ENCODE measurements at regions not wholly inside any gene's neighbourhood (a gene's known extent, or its start where the extent isn't known, plus 50 kb on each side); places are given as distances from the start of the nearest gene placed in this dataset.

DNA sequence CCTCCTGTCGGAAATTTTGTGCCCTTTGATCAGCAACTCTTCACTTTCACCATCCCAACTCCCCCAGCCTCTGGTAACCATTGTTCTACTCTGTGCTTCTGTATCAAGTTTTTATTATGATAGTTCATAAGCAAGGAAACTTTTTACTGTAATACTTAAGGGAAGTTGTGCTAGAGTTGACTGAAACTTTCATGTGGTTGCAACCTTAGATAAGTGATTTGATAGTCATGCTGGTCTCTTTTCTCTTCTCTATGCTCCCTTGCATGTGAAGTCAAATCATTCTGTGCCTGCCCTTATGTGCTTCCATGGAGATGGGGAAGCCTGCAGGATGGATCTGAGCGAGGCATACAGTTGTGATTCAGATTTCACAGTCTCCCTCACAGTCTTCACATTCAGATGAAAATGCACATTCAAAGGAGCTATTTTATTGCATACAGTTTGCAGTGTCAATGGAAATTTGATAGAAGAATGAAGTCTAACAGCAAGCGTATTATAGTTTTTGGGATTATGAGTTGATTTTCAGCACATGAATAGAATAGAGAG is 1428.3 kb upstream of the TENM3 start:
- H4K20me1 ChIP-seq (ENCODE audit: insufficient read depth): no peaks in the 10 kb centered on the region
- H3K4me2 ChIP-seq (ENCODE audit: low read length): no peak overlapping the region
- no peaks in the 10 kb centered on the region for H3K79me2 ChIP-seq (ENCODE audit: insufficient read depth, low read length)
- no peak overlapping the region for H2AFZ ChIP-seq (ENCODE audit: low read depth, low read length, poor library complexity, severe bottlenecking)
- no peaks in the 10 kb centered on the region for H3K36me3 ChIP-seq (ENCODE audit: control insufficient read depth in 1 of 2, insufficient read depth in 2 of 2, low read length in 2 of 2)
- no TSS peak for BruUV-seq (replicated peaks)
- intact Hi-C loops (cut with micrococcal nuclease): no loop called here
- no peaks in the 10 kb centered on the region for H3K9me3 ChIP-seq (ENCODE audit: control insufficient read depth in 1 of 2, insufficient read depth in 1 of 2, low read depth in 1 of 2, low read length in 2 of 2)
- TF ChIP-seq FOSL1 (IDR thresholded peaks at IDR 0.05; ENCODE audit: low read depth): no peak
- DNase-seq (ENCODE audit: low read depth, low spot score): no peak
- no peak for ATAC-seq
- ChIA-PET RAD21 (ENCODE audit: low non-redundant PET in 1 of 2, low total read pairs in 2 of 2, uncharacterized antibody in 2 of 2, unreplicated experiment in 2 of 2) (no interaction called here), CTCF (no interaction called here), POLR2A (no interaction called here)
- no peak overlapping the region for H3K9ac ChIP-seq (ENCODE audit: low read length)
- no peak overlapping the region for H3K4me3 ChIP-seq (replicated peaks in 1 of 2; ENCODE audit: low read depth in 1 of 2, low read length in 2 of 2)
- H3K4me1 ChIP-seq (ENCODE audit: control insufficient read depth in 1 of 2, insufficient read depth in 2 of 2, low read length in 2 of 2): no peaks in the 10 kb centered on the region
- H3K27ac ChIP-seq (ENCODE audit: low read depth, low read length): no peak overlapping the region
- no peaks in the 10 kb centered on the region for H3K27me3 ChIP-seq (ENCODE audit: insufficient read depth, low read length)
- no peaks in the 10 kb centered on the region for H3K9me2 ChIP-seq (ENCODE audit: insufficient read depth)

DNA sequence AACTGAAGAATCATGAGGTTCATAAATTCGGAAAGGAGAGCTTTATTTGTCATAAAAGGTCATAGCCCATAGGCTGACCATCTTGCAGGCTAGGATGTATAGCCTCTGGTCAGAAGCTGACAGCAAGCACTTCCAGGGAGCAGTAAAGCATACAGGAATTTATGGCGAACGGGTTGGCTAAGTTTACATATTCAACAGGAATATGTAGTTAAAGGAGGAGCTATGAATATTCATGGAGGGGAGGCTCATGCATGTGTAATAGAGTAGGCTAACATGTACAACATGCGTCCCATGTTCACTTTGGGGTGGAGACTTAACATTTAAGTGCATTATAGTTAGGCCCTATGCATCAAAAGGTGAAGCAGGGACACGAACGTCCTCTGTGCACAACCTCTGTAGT is 1425.7 kb upstream of the TENM3 start:
- no peaks in the 10 kb centered on the region for H4K20me1 ChIP-seq (ENCODE audit: insufficient read depth)
- BruUV-seq (replicated peaks): no TSS peak
- no peak overlapping the region for H3K4me3 ChIP-seq (replicated peaks in 1 of 2; ENCODE audit: low read depth in 1 of 2, low read length in 2 of 2)
- no peaks in the 10 kb centered on the region for H3K27me3 ChIP-seq (ENCODE audit: insufficient read depth, low read length)
- no peaks in the 10 kb centered on the region for H3K9me3 ChIP-seq (ENCODE audit: control insufficient read depth in 1 of 2, insufficient read depth in 1 of 2, low read depth in 1 of 2, low read length in 2 of 2)
- TF ChIP-seq, protein P1, sequence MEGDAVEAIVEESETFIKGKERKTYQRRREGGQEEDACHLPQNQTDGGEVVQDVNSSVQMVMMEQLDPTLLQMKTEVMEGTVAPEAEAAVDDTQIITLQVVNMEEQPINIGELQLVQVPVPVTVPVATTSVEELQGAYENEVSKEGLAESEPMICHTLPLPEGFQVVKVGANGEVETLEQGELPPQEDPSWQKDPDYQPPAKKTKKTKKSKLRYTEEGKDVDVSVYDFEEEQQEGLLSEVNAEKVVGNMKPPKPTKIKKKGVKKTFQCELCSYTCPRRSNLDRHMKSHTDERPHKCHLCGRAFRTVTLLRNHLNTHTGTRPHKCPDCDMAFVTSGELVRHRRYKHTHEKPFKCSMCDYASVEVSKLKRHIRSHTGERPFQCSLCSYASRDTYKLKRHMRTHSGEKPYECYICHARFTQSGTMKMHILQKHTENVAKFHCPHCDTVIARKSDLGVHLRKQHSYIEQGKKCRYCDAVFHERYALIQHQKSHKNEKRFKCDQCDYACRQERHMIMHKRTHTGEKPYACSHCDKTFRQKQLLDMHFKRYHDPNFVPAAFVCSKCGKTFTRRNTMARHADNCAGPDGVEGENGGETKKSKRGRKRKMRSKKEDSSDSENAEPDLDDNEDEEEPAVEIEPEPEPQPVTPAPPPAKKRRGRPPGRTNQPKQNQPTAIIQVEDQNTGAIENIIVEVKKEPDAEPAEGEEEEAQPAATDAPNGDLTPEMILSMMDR (IDR thresholded peaks at IDR 0.05 in 2 of 3, conservative IDR thresholded peaks at IDR 0.05 in 1 of 3; ENCODE audit: borderline replicate concordance in 1 of 3, insufficient read depth in 1 of 3, low read depth in 2 of 3, low read length in 2 of 3): no peak
- TF ChIP-seq POLR2AphosphoS5 (IDR thresholded peaks at IDR 0.05; ENCODE audit: low read depth, low read length) (no peak), SP1 (IDR thresholded peaks at IDR 0.05; ENCODE audit: low read depth) (no peak), YY1 (IDR thresholded peaks at IDR 0.05; ENCODE audit: extremely low read depth, insufficient replicate concordance, low read depth, low read length) (no peak), EGR1 (IDR thresholded peaks at IDR 0.05; ENCODE audit: low read depth) (no peak)
- TF ChIP-seq, protein P2, sequence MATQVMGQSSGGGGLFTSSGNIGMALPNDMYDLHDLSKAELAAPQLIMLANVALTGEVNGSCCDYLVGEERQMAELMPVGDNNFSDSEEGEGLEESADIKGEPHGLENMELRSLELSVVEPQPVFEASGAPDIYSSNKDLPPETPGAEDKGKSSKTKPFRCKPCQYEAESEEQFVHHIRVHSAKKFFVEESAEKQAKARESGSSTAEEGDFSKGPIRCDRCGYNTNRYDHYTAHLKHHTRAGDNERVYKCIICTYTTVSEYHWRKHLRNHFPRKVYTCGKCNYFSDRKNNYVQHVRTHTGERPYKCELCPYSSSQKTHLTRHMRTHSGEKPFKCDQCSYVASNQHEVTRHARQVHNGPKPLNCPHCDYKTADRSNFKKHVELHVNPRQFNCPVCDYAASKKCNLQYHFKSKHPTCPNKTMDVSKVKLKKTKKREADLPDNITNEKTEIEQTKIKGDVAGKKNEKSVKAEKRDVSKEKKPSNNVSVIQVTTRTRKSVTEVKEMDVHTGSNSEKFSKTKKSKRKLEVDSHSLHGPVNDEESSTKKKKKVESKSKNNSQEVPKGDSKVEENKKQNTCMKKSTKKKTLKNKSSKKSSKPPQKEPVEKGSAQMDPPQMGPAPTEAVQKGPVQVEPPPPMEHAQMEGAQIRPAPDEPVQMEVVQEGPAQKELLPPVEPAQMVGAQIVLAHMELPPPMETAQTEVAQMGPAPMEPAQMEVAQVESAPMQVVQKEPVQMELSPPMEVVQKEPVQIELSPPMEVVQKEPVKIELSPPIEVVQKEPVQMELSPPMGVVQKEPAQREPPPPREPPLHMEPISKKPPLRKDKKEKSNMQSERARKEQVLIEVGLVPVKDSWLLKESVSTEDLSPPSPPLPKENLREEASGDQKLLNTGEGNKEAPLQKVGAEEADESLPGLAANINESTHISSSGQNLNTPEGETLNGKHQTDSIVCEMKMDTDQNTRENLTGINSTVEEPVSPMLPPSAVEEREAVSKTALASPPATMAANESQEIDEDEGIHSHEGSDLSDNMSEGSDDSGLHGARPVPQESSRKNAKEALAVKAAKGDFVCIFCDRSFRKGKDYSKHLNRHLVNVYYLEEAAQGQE (IDR thresholded peaks at IDR 0.05; ENCODE audit: low read depth): no peak
- ChIA-PET CTCF (no interaction called here), POLR2A (no interaction called here), RAD21 (ENCODE audit: low non-redundant PET in 1 of 2, low total read pairs in 2 of 2, uncharacterized antibody in 2 of 2, unreplicated experiment in 2 of 2) (no interaction called here)
- H3K4me1 ChIP-seq (ENCODE audit: control insufficient read depth in 1 of 2, insufficient read depth in 2 of 2, low read length in 2 of 2): no peaks in the 10 kb centered on the region
- DNase-seq (ENCODE audit: low read depth, low spot score) (no peak), ATAC-seq (no peak)
- H3K79me2 ChIP-seq (ENCODE audit: insufficient read depth, low read length): no peaks in the 10 kb centered on the region
- no peaks in the 10 kb centered on the region for H3K9me2 ChIP-seq (ENCODE audit: insufficient read depth)
- no peak overlapping the region for H3K4me2 ChIP-seq (ENCODE audit: low read length)
- intact Hi-C loops (cut with micrococcal nuclease): no loop called here
- no peak overlapping the region for H3K9ac ChIP-seq (ENCODE audit: low read length)
- H3K36me3 ChIP-seq (ENCODE audit: control insufficient read depth in 1 of 2, insufficient read depth in 2 of 2, low read length in 2 of 2): no peaks in the 10 kb centered on the region
- H2AFZ ChIP-seq (ENCODE audit: low read depth, low read length, poor library complexity, severe bottlenecking): no peak overlapping the region
- no peak overlapping the region for H3K27ac ChIP-seq (ENCODE audit: low read depth, low read length)

Data from HCT116 (cell line).